Cardiac muscle cell (in vitro differentiated cells and primary cell): ENCODE measurements at regions not wholly inside any gene's neighbourhood (a gene's known extent, or its start where the extent isn't known, plus 50 kb on each side); places are given as distances from the start of the nearest gene placed in this dataset.
A peak's percentile ranks its signal among the peaks of the same experiment; 100 is the strongest.

ENCODE experiments used
- DNase-seq, 2 donors: peaks; one replicate each; pipeline versions ENCODE4 v3.0.0 to v3.0.0-alpha.2; 2010 to 2017; ENCODE audit warnings: low read depth in 1 of 2, low spot score in 1 of 2
- H3K27ac ChIP-seq: fragments of 200-600 bp; sonication (generic); 2 replicates; pipeline ENCODE4 v1.5.1; 2016
- H3K27me3 ChIP-seq: fragments of 200-600 bp; sonication (generic); 2 replicates; pipeline ENCODE4 v1.6.0; 2016; ENCODE audit warnings: control low read depth
- H3K36me3 ChIP-seq: fragments of 200-600 bp; sonication (generic); 2 replicates; pipeline ENCODE4 v1.5.1; 2016; ENCODE audit warnings: control low read depth
- H3K4me1 ChIP-seq: fragments of 200-600 bp; sonication (generic); 2 replicates; pipeline ENCODE4 v1.8.1; 2017; ENCODE audit warnings: low read depth, mild to moderate bottlenecking, mixed run types
- H3K4me3 ChIP-seq: fragments of 200-600 bp; sonication (generic); 2 replicates; pipeline ENCODE4 v1.5.1; 2016; ENCODE audit warnings: mild to moderate bottlenecking
- H3K9me3 ChIP-seq: fragments of 200-600 bp; sonication (generic); 2 replicates; pipeline ENCODE4 v1.5.1; 2017; ENCODE audit warnings: low read depth, mild to moderate bottlenecking, control low read depth
- CTCF ChIP-seq: IDR thresholded peaks from 2 replicates; pipeline ENCODE4 v1.5.1; 2012; ENCODE audit warnings: low read depth, mild to moderate bottlenecking, low read length

- DNase-seq: peak in 1 of 2 donors; percentile 38
- Histone ChIP-seq H3K4me1 (peaks cover 7% of the 10 kb centered on the region), H3K9me3 (no peaks in the 10 kb centered on the region), H3K36me3 (no peaks in the 10 kb centered on the region), H3K4me3 (no peak overlapping the region), H3K27ac (no peak overlapping the region), H3K27me3 (no peaks in the 10 kb centered on the region)
- TF ChIP-seq CTCF: no peak
Measured at GRCh38 chr6:71236926-71237434, 51.6 kb upstream of the OGFRL1 start.

GRCh38 chr6:71238351-71238750, 50.3 kb upstream of the OGFRL1 start:
- TF ChIP-seq CTCF: no peak
- H3K36me3 ChIP-seq: no peaks in the 10 kb centered on the region

More at GRCh38 chr6:71238351-71238750, 50.3 kb upstream of the OGFRL1 start:
- peak in 1 of 2 donors; percentile 41 for DNase-seq
- Histone ChIP-seq H3K4me1 (peaks cover 7% of the 10 kb centered on the region), H3K9me3 (no peaks in the 10 kb centered on the region), H3K4me3 (no peak overlapping the region), H3K27ac (no peak overlapping the region), H3K27me3 (no peaks in the 10 kb centered on the region)
